ENCODE measurements at regions not wholly inside any gene's neighbourhood (a gene's known extent, or its start where the extent isn't known, plus 50 kb on each side); places are given as distances from the start of the nearest gene placed in this dataset.
A peak's percentile ranks its signal among the peaks of the same experiment; 100 is the strongest.

- no peaks in the 10 kb centered on the region for H3K36me3 ChIP-seq (ENCODE audit: insufficient read depth, low read length)
- H3K9ac ChIP-seq (ENCODE audit: low read length), result peak overlapping the region; percentile 7
- H3F3A ChIP-seq (ENCODE audit: insufficient read depth, low read length, poor library complexity, severe bottlenecking), result peaks cover 3% of the 10 kb centered on the region
- no peak overlapping the region for H3K4me3 ChIP-seq (ENCODE audit: low read length)
- no peak for TF ChIP-seq EZH2 (IDR thresholded peaks at IDR 0.05; ENCODE audit: borderline replicate concordance, insufficient read depth, low read length, poor library complexity, severe bottlenecking)
- TF ChIP-seq CTCF (IDR thresholded peaks at IDR 0.05; ENCODE audit: poor library complexity, severe bottlenecking), result peak; percentile 55
- no peaks in the 10 kb centered on the region for H4K20me1 ChIP-seq (ENCODE audit: insufficient read depth)
- H2AFZ ChIP-seq (ENCODE audit: low read depth, low read length), result no peak overlapping the region
- H3K79me2 ChIP-seq (replicated peaks; ENCODE audit: insufficient read depth, low read length), result no peaks in the 10 kb centered on the region
- no peaks in the 10 kb centered on the region for H3K27me3 ChIP-seq (ENCODE audit: insufficient read depth, low read depth, low read length)
- no peaks in the 10 kb centered on the region for H3K9me2 ChIP-seq (ENCODE audit: insufficient read depth, low read length)
- no peaks in the 10 kb centered on the region for H3K9me3 ChIP-seq (ENCODE audit: low read length)
- peak overlapping the region; percentile 49 for H3K27ac ChIP-seq (ENCODE audit: low read length)
- no peak overlapping the region for H3K4me2 ChIP-seq (ENCODE audit: low read length)
Observed at GRCh38 chr16:85416228-85417109, 196.7 kb upstream of the GSE1 start.

- H2AFZ ChIP-seq (ENCODE audit: low read depth, low read length), result no peak overlapping the region
- no peak overlapping the region for H3K4me2 ChIP-seq (ENCODE audit: low read length)
- no peaks in the 10 kb centered on the region for H3K9me3 ChIP-seq (ENCODE audit: low read length)
- H3K27ac ChIP-seq (ENCODE audit: low read length), result no peak overlapping the region
- H3F3A ChIP-seq (ENCODE audit: insufficient read depth, low read length, poor library complexity, severe bottlenecking), result peaks cover 3% of the 10 kb centered on the region
- no peaks in the 10 kb centered on the region for H3K79me2 ChIP-seq (replicated peaks; ENCODE audit: insufficient read depth, low read length)
- no peaks in the 10 kb centered on the region for H3K9me2 ChIP-seq (ENCODE audit: insufficient read depth, low read length)
- TF ChIP-seq EZH2 (IDR thresholded peaks at IDR 0.05; ENCODE audit: borderline replicate concordance, insufficient read depth, low read length, poor library complexity, severe bottlenecking), result no peak
- no peak for TF ChIP-seq SMC3 (conservative IDR thresholded peaks at IDR 0.05; ENCODE audit: poor library complexity)
- TF ChIP-seq POLR2AphosphoS5 (IDR thresholded peaks at IDR 0.05), result no peak
- TF ChIP-seq RAD21 (conservative IDR thresholded peaks at IDR 0.05), result no peak
- no peak for TF ChIP-seq REST (IDR thresholded peaks at IDR 0.05; ENCODE audit: borderline replicate concordance)
- no peak for TF ChIP-seq EP300 (conservative IDR thresholded peaks at IDR 0.05; ENCODE audit: poor library complexity, severe bottlenecking)
- no peak for TF ChIP-seq TAF1 (IDR thresholded peaks at IDR 0.05; ENCODE audit: low read depth)
- TF ChIP-seq CTCF (IDR thresholded peaks at IDR 0.05; ENCODE audit: poor library complexity, severe bottlenecking), result no peak
- no peak for TF ChIP-seq MXI1 (conservative IDR thresholded peaks at IDR 0.05; ENCODE audit: poor library complexity, severe bottlenecking)
- no peak overlapping the region for H3K9ac ChIP-seq (ENCODE audit: low read length)
- no peaks in the 10 kb centered on the region for H3K27me3 ChIP-seq (ENCODE audit: insufficient read depth, low read depth, low read length)
- H3K4me3 ChIP-seq (ENCODE audit: low read length), result no peak overlapping the region
- H4K20me1 ChIP-seq (ENCODE audit: insufficient read depth), result no peaks in the 10 kb centered on the region
- H3K36me3 ChIP-seq (ENCODE audit: insufficient read depth, low read length), result no peaks in the 10 kb centered on the region
Observed at GRCh38 chr16:85417156-85417860, 195.8 kb upstream of the GSE1 start.
